ENCODE measurements at regions not wholly inside any gene's neighbourhood (a gene's known extent, or its start where the extent isn't known, plus 50 kb on each side); places are given as distances from the start of the nearest gene placed in this dataset.

- TF ChIP-seq E2F6 (IDR thresholded peaks at IDR 0.05) (no peak), CHD7 (IDR thresholded peaks at IDR 0.05; ENCODE audit: insufficient replicate concordance, low read length) (no peak), MAFK (IDR thresholded peaks at IDR 0.05; ENCODE audit: low read depth, low read length) (no peak), POLR2AphosphoS5 (IDR thresholded peaks at IDR 0.05; ENCODE audit: low read depth, low read length) (no peak), RAD21 (IDR thresholded peaks at IDR 0.05 in 1 of 2, conservative IDR thresholded peaks at IDR 0.05 in 1 of 2; ENCODE audit: low read depth in 2 of 2, low read length in 2 of 2) (no peak), CTCF (IDR thresholded peaks at IDR 0.05; ENCODE audit: control extremely low read depth in 1 of 3, insufficient read depth in 1 of 3, low read depth in 1 of 3, low read length in 3 of 3) (no peak), RNF2 (IDR thresholded peaks at IDR 0.05; ENCODE audit: borderline replicate concordance, low read depth, low read length, missing control alignments, poor library complexity, severe bottlenecking) (no peak), PHF8 (conservative IDR thresholded peaks at IDR 0.05; ENCODE audit: low read depth, low read length) (no peak), EZH2 (IDR thresholded peaks at IDR 0.05; ENCODE audit: low read depth, low read length, severe bottlenecking) (no peak), KDM5A (IDR thresholded peaks at IDR 0.05; ENCODE audit: low read length) (no peak), ATF3 (IDR thresholded peaks at IDR 0.05; ENCODE audit: insufficient read depth, low read depth, low read length) (no peak)
These were observed 78.0 kb downstream of the SEC61B start for GRCh38 chr9:99300103-99300439.
